Breast epithelium (tissue), 4 donors: ENCODE measurements at regions not wholly inside any gene's neighbourhood (a gene's known extent, or its start where the extent isn't known, plus 50 kb on each side); places are given as distances from the start of the nearest gene placed in this dataset.
"Not testable (repeated sequence)": the region's sequence is repeated elsewhere in the genome, so short reads cannot be mapped to it uniquely, and the experiment has no call there.

Source experiments
- DNase-seq, 2 donors: peaks; one replicate each; pipeline ENCODE4 v3.0.0-alpha.2; 2019; ENCODE audit warnings: low spot score in 2 of 2
- H3K27ac ChIP-seq, 2 donors: fragments of 200-600 bp; sonication (generic) in 1 of 2; one replicate each; pipeline ENCODE4 v1.5.1; 2016 to 2019; ENCODE audit warnings: mild to moderate bottlenecking in 1 of 2
- H3K27me3 ChIP-seq, 2 donors: fragments of 200-600 bp; sonication (generic) in 1 of 2; one replicate each; pipeline versions ENCODE4 v1.5.1 to v1.6.0; 2017 to 2019; ENCODE audit warnings: control low read depth in 1 of 2, mild to moderate bottlenecking in 1 of 2
- H3K36me3 ChIP-seq: fragments of 200-600 bp; one replicate; pipeline ENCODE4 v1.5.1; 2019
- H3K4me1 ChIP-seq, 2 donors: fragments of 200-600 bp; sonication (generic); one replicate each; pipeline ENCODE4 v1.5.1; 2016 to 2019; ENCODE audit warnings: control low read depth in 1 of 2
- H3K4me3 ChIP-seq, 3 donors: fragments of 200-600 bp; sonication (generic); 1 replicate in 2 of 3; 2 replicates in 1 of 3; pipeline ENCODE4 v1.5.1; 2016 to 2019; ENCODE audit warnings: mild to moderate bottlenecking in 3 of 3, moderate library complexity in 2 of 3
- H3K9me3 ChIP-seq, 2 donors: fragments of 200-600 bp; sonication (generic) in 1 of 2; one replicate each; pipeline ENCODE4 v1.5.1; 2016 to 2019; ENCODE audit warnings: control low read depth in 1 of 2
- CTCF ChIP-seq, 3 donors: fragments of 450-650 bp; IDR thresholded peaks; one replicate each; pipeline ENCODE4 v1.5.1; 2016 to 2017; ENCODE audit warnings: antibody characterized with exemption in 3 of 3, mild to moderate bottlenecking in 3 of 3, moderate library complexity in 3 of 3
- POLR2A ChIP-seq: fragments of 450-650 bp; IDR thresholded peaks from one replicate; pipeline ENCODE4 v1.6.1; 2016; ENCODE audit warnings: antibody characterized with exemption, mild to moderate bottlenecking, moderate library complexity
- POLR2AphosphoS5 ChIP-seq, 3 donors: sonication (generic); formaldehyde crosslinking; IDR thresholded peaks; one replicate each; pipeline ENCODE4 v1.6.1; 2017; ENCODE audit warnings: antibody characterized with exemption in 3 of 3
- intact Hi-C: fragments of 100-400 bp; cut with DNase I; formaldehyde crosslinking; loops from one replicate; pipeline ENCODE4 v1.15.1; 2023; ENCODE audit warnings: low total_unique reads

- H3K4me1 ChIP-seq = no peaks in the 10 kb centered on the region
- H3K27me3 ChIP-seq = no peaks in the 10 kb centered on the region
- H3K9me3 ChIP-seq = no peaks in the 10 kb centered on the region
- H3K4me3 ChIP-seq = no peak overlapping the region
- H3K27ac ChIP-seq = no peak overlapping the region
- TF ChIP-seq POLR2AphosphoS5 (IDR thresholded peaks at IDR 0.05) = no peak
- no peak for TF ChIP-seq CTCF (IDR thresholded peaks at IDR 0.05)
- TF ChIP-seq POLR2A = no peak
- intact Hi-C loops = no loop called here
- no peaks in the 10 kb centered on the region for H3K36me3 ChIP-seq
- DNase-seq = no peak
Measured at GRCh38 chr2:228444161-228444560, 262.7 kb upstream of the SPHKAP start.

- Histone ChIP-seq H3K4me1 (no peaks in the 10 kb centered on the region), H3K36me3 (no peaks in the 10 kb centered on the region), H3K27me3 (no peaks in the 10 kb centered on the region), H3K27ac (no peak overlapping the region), H3K4me3 (no peak overlapping the region), H3K9me3 (no peaks in the 10 kb centered on the region)
- no peak for TF ChIP-seq CTCF (IDR thresholded peaks at IDR 0.05)
- no peak for TF ChIP-seq POLR2A
- TF ChIP-seq POLR2AphosphoS5 (IDR thresholded peaks at IDR 0.05) = no peak
- intact Hi-C loops = no loop called here
- no peak for DNase-seq
Measured at GRCh38 chr2:228433721-228434120, 252.2 kb upstream of the SPHKAP start.

- H3K4me1 ChIP-seq = no peaks in the 10 kb centered on the region
- TF ChIP-seq CTCF (IDR thresholded peaks at IDR 0.05) = no peak
- no peak for TF ChIP-seq POLR2AphosphoS5 (IDR thresholded peaks at IDR 0.05)
- no peak for TF ChIP-seq POLR2A
Measured at GRCh38 chr2:228432116-228432515, 250.6 kb upstream of the SPHKAP start.

GRCh38 chr2:228430986-228431385 is 249.5 kb upstream of the SPHKAP start:
- Histone ChIP-seq H3K4me3 (no peak overlapping the region), H3K4me1 (no peaks in the 10 kb centered on the region), H3K36me3 (no peaks in the 10 kb centered on the region), H3K27ac (no peak overlapping the region), H3K9me3 (peaks cover 11 to 22% of the 10 kb centered on the region in 2 donors), H3K27me3 (no peaks in the 10 kb centered on the region)
- TF ChIP-seq CTCF (IDR thresholded peaks at IDR 0.05) (no peak), POLR2AphosphoS5 (IDR thresholded peaks at IDR 0.05) (no peak), POLR2A (no peak)
- DNase-seq = no peak
- intact Hi-C loops = no loop called here

More at GRCh38 chr2:228432116-228432515, 250.6 kb upstream of the SPHKAP start:
- H3K4me3 ChIP-seq = no peak overlapping the region
- H3K9me3 ChIP-seq = peaks cover 7 to 12% of the 10 kb centered on the region in 2 donors
- no peaks in the 10 kb centered on the region for H3K27me3 ChIP-seq
- no peak overlapping the region for H3K27ac ChIP-seq
- H3K36me3 ChIP-seq = no peaks in the 10 kb centered on the region
- intact Hi-C loops = no loop called here
- DNase-seq = no peak

GRCh38 chr2:228426502-228427216 is 245.2 kb upstream of the SPHKAP start:
- TF ChIP-seq POLR2A = no peak
- TF ChIP-seq POLR2AphosphoS5 (IDR thresholded peaks at IDR 0.05) = no peak
- no peaks in the 10 kb centered on the region for H3K4me1 ChIP-seq
- no peaks in the 10 kb centered on the region for H3K36me3 ChIP-seq
- no peak overlapping the region for H3K4me3 ChIP-seq
- peaks cover 11 to 22% of the 10 kb centered on the region in 2 donors for H3K9me3 ChIP-seq
- intact Hi-C loops = no loop called here
- H3K27me3 ChIP-seq = no peaks in the 10 kb centered on the region
- H3K27ac ChIP-seq = no peak overlapping the region
- DNase-seq = no peak

- H3K36me3 ChIP-seq, H3K4me3 ChIP-seq, H3K4me1 ChIP-seq, DNase-seq, H3K27me3 ChIP-seq, H3K27ac ChIP-seq, intact Hi-C loops: not testable (repeated sequence)
- peaks cover 11 to 22% of the 10 kb centered on the region in 2 donors for H3K9me3 ChIP-seq
Measured at GRCh38 chr2:228425411-228426060, 244.0 kb upstream of the SPHKAP start.
